GM23338 (cell line): ENCODE measurements at regions not wholly inside any gene's neighbourhood (a gene's known extent, or its start where the extent isn't known, plus 50 kb on each side); places are given as distances from the start of the nearest gene placed in this dataset.

Experiments
- EZH2 ChIP-seq: fragments of 200-600 bp; sonication (generic); IDR thresholded peaks from one replicate; pipeline ENCODE4 v1.8.0; 2017; ENCODE audit warnings: antibody characterized with exemption, mild to moderate bottlenecking, low read depth; ENCODE audit not compliant: unreplicated experiment
- EZH2phosphoT487 ChIP-seq: fragments of 200-600 bp; sonication (generic); IDR thresholded peaks from one replicate; pipeline ENCODE4 v1.8.1; 2018; ENCODE audit warnings: antibody characterized with exemption; ENCODE audit not compliant: unreplicated experiment
- JUNB ChIP-seq: IDR thresholded peaks from one replicate; pipeline ENCODE4 v1.6.1; 2016; ENCODE audit warnings: antibody characterized with exemption; ENCODE audit not compliant: unreplicated experiment
- NANOG ChIP-seq: IDR thresholded peaks from 2 replicates; pipeline ENCODE4 v1.6.1; 2016; ENCODE audit warnings: antibody characterized with exemption, borderline replicate concordance
- POLR2AphosphoS5 ChIP-seq: IDR thresholded peaks from 2 replicates; pipeline ENCODE4 v1.6.1; 2016; ENCODE audit warnings: antibody characterized with exemption, low read depth
- ZNF114 ChIP-seq: fragments of 250-450 bp; sonication (Bioruptor Pico); IDR thresholded peaks from 2 replicates; pipeline ENCODE4 v1.5.0; 2020; ENCODE audit warnings: mild to moderate bottlenecking, moderate library complexity
- TF ChIP-seq, protein P1 (sequence below), 2 experiments: fragments of 200-600 bp in 1 of 2; sonication (generic) in 1 of 2; conservative IDR thresholded peaks; 2 replicates each; pipeline versions ENCODE4 v1.5.1 to v1.6.1; 2016 to 2017; ENCODE audit warnings: antibody characterized with exemption in 2 of 2, low read depth in 2 of 2, mild to moderate bottlenecking in 2 of 2, moderate library complexity in 1 of 2
- TF ChIP-seq, protein P2 (sequence below): IDR thresholded peaks from one replicate; pipeline ENCODE4 v1.6.1; 2018; ENCODE audit warnings: antibody characterized with exemption; ENCODE audit not compliant: unreplicated experiment
- TF ChIP-seq, protein P3 (sequence below): fragments of 250-450 bp; sonication (Bioruptor Pico); IDR thresholded peaks from 2 replicates; pipeline ENCODE4 v1.5.0; 2020; ENCODE audit warnings: mild to moderate bottlenecking, moderate library complexity

DNA sequence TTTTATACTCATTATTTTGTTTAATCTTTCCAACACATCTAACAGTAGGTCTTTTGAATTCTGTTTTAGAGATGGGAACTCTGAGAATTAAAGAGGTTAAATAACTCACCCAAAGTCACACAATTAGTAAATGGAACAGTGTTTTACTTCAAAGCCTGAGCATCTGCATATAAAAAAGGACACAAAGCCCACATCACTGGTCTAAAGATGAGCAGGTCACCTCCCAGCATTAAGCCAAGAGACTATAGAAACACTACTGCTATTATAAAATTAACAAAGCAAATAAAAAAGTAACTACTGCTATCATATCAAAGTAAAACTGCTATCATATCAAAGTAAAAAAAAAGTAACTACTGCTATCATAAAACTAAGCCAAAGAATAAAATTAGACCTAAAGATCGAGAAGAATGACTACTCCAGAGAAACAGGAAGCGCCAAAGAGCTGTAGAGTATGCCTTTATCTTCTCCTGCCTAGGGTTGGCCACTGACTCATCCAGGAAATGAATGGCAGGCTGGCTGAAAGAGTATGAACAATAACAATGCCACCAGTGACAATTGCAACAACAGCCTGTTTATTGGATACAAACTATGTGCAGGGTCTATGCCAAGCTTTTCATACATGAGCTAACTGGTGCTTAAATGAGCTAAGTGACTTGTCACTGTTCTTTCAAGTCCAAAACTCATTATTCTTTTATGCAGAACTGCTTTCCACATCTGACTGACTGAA is 1153.0 kb upstream of the TENM4 start:
- TF ChIP-seq, protein P1, sequence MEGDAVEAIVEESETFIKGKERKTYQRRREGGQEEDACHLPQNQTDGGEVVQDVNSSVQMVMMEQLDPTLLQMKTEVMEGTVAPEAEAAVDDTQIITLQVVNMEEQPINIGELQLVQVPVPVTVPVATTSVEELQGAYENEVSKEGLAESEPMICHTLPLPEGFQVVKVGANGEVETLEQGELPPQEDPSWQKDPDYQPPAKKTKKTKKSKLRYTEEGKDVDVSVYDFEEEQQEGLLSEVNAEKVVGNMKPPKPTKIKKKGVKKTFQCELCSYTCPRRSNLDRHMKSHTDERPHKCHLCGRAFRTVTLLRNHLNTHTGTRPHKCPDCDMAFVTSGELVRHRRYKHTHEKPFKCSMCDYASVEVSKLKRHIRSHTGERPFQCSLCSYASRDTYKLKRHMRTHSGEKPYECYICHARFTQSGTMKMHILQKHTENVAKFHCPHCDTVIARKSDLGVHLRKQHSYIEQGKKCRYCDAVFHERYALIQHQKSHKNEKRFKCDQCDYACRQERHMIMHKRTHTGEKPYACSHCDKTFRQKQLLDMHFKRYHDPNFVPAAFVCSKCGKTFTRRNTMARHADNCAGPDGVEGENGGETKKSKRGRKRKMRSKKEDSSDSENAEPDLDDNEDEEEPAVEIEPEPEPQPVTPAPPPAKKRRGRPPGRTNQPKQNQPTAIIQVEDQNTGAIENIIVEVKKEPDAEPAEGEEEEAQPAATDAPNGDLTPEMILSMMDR (conservative IDR thresholded peaks at IDR 0.05; ENCODE audit: low read depth in 2 of 2) = no peak
- TF ChIP-seq POLR2AphosphoS5 (no peak), EZH2 (no peak), NANOG (no peak), JUNB (no peak), EZH2phosphoT487 (no peak), ZNF114 (CRISPR knock-in tag) (no peak)
- TF ChIP-seq, protein P2, sequence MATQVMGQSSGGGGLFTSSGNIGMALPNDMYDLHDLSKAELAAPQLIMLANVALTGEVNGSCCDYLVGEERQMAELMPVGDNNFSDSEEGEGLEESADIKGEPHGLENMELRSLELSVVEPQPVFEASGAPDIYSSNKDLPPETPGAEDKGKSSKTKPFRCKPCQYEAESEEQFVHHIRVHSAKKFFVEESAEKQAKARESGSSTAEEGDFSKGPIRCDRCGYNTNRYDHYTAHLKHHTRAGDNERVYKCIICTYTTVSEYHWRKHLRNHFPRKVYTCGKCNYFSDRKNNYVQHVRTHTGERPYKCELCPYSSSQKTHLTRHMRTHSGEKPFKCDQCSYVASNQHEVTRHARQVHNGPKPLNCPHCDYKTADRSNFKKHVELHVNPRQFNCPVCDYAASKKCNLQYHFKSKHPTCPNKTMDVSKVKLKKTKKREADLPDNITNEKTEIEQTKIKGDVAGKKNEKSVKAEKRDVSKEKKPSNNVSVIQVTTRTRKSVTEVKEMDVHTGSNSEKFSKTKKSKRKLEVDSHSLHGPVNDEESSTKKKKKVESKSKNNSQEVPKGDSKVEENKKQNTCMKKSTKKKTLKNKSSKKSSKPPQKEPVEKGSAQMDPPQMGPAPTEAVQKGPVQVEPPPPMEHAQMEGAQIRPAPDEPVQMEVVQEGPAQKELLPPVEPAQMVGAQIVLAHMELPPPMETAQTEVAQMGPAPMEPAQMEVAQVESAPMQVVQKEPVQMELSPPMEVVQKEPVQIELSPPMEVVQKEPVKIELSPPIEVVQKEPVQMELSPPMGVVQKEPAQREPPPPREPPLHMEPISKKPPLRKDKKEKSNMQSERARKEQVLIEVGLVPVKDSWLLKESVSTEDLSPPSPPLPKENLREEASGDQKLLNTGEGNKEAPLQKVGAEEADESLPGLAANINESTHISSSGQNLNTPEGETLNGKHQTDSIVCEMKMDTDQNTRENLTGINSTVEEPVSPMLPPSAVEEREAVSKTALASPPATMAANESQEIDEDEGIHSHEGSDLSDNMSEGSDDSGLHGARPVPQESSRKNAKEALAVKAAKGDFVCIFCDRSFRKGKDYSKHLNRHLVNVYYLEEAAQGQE = no peak
- TF ChIP-seq, protein P3, sequence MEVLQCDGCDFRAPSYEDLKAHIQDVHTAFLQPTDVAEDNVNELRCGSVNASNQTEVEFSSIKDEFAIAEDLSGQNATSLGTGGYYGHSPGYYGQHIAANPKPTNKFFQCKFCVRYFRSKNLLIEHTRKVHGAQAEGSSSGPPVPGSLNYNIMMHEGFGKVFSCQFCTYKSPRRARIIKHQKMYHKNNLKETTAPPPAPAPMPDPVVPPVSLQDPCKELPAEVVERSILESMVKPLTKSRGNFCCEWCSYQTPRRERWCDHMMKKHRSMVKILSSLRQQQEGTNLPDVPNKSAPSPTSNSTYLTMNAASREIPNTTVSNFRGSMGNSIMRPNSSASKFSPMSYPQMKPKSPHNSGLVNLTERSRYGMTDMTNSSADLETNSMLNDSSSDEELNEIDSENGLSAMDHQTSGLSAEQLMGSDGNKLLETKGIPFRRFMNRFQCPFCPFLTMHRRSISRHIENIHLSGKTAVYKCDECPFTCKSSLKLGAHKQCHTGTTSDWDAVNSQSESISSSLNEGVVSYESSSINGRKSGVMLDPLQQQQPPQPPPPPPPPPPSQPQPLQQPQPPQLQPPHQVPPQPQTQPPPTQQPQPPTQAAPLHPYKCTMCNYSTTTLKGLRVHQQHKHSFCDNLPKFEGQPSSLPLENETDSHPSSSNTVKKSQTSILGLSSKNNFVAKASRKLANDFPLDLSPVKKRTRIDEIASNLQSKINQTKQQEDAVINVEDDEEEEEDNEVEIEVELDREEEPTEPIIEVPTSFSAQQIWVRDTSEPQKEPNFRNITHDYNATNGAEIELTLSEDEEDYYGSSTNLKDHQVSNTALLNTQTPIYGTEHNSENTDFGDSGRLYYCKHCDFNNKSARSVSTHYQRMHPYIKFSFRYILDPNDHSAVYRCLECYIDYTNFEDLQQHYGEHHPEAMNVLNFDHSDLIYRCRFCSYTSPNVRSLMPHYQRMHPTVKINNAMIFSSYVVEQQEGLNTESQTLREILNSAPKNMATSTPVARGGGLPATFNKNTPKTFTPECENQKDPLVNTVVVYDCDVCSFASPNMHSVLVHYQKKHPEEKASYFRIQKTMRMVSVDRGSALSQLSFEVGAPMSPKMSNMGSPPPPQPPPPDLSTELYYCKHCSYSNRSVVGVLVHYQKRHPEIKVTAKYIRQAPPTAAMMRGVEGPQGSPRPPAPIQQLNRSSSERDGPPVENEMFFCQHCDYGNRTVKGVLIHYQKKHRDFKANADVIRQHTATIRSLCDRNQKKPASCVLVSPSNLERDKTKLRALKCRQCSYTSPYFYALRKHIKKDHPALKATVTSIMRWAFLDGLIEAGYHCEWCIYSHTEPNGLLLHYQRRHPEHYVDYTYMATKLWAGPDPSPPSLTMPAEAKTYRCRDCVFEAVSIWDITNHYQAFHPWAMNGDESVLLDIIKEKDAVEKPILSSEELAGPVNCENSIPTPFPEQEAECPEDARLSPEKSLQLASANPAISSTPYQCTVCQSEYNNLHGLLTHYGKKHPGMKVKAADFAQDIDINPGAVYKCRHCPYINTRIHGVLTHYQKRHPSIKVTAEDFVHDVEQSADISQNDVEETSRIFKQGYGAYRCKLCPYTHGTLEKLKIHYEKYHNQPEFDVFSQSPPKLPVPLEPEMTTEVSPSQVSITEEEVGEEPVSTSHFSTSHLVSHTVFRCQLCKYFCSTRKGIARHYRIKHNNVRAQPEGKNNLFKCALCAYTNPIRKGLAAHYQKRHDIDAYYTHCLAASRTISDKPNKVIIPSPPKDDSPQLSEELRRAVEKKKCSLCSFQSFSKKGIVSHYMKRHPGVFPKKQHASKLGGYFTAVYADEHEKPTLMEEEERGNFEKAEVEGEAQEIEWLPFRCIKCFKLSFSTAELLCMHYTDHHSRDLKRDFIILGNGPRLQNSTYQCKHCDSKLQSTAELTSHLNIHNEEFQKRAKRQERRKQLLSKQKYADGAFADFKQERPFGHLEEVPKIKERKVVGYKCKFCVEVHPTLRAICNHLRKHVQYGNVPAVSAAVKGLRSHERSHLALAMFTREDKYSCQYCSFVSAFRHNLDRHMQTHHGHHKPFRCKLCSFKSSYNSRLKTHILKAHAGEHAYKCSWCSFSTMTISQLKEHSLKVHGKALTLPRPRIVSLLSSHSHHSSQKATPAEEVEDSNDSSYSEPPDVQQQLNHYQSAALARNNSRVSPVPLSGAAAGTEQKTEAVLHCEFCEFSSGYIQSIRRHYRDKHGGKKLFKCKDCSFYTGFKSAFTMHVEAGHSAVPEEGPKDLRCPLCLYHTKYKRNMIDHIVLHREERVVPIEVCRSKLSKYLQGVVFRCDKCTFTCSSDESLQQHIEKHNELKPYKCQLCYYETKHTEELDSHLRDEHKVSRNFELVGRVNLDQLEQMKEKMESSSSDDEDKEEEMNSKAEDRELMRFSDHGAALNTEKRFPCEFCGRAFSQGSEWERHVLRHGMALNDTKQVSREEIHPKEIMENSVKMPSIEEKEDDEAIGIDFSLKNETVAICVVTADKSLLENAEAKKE (CRISPR knock-in tag) = no peak
